GM19043 (cell line): ENCODE measurements at regions not wholly inside any gene's neighbourhood (a gene's known extent, or its start where the extent isn't known, plus 50 kb on each side); places are given as distances from the start of the nearest gene placed in this dataset.

ENCODE experiments used
- ATAC-seq: cut with Tn5 transposase; IDR thresholded peaks from one replicate; pipeline ENCODE4 v1.9.1; 2021; ENCODE audit warnings: low read depth; ENCODE audit not compliant: unreplicated experiment

DNA sequence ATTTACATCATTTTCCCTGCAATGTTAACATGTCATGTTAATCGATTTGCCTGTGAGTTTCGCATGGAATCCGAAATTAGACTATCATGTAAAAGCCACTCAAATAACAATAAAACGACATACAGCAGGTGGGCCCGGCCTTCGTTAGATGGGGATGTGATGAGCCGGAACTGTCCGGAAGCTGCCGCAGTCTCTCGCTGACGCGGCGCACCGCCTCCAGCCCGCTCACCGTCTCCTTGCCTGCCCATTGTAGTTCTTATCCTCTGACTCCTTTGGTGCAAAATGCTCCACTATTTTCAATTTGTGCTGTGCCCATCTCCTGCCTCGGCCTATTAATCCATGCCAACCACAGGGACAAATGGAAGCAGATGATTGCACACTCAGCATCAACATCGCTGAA lies 877.5 kb upstream of the TENM3 start:
- ATAC-seq, result no peak

DNA sequence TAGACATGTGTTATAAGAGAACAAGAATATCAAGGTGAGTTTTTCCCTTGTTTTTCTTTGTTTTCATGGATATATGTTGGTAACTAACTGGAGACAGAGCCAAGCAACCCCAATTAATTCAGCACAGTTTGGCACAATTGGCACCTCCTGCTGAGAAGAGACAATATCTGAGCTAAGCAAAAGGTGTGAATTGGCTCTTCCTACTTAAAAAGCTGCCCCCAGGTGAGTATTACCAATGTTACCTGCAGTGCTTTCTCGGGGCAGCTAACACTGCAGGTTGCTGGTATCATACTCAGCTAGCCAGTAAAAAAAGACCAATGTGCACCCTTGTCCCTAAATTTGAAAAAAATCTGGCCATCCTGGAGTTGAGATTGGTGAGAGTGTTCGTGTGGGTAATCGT lies 871.2 kb upstream of the TENM3 start:
- ATAC-seq, result no peak

DNA sequence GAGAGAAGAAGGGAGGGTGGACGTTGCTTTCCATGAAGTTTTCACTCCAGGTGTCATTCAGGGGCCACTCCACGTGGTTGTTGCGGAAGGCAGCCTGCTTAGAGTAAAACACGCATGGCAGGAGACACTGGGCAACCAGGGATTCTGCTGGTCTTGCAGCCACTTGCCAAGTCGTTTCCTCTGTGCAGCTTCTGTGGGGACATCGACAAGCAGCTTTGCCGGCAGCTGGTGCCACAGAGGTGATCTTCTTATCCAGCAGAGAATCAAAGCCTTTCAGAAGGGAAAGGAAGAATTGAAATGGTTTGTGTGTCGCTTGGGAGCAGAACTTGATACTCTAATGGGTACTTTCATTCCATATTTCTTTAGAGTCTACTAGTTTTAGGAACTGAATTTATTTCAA lies 867.1 kb upstream of the TENM3 start:
- no peak for ATAC-seq

DNA sequence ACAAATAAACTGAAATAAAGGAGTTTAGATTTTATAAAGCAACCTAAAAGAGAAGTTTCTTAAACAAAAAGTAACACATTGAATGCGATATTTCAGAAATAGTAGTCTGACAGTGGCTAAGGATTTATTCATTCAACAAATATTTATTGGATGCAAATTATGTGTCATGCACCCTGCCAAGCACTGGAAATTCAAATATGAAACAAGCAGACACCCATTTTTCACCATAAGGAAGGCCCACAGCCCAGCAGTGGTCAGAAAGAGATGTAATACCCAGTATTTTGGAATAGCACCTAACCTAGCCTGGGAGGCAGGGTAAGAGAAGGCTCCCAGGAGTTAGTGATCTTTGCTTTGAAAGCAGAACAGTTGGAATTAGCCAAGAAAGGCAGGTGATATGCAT lies 855.1 kb upstream of the TENM3 start:
- ATAC-seq, result no peak

DNA sequence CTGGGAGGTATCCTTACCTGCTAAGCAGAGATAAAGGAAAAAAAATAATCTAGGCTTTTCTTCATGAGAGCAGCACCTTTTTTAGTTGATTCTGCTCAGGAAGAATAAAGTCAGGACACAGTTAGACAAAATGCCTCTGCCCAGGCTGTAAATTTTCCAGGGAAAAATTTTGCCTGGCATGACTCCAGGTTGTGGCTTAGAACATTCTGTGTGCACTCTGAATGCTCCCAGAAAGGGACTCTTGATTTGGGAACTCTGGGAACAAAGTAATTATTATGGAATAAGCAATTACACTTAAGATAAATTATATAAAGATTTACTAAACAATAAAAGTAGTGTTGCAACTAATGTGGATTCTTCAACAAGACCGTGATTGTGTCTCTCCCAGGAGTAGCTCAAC lies 826.2 kb upstream of the TENM3 start:
- ATAC-seq, result no peak

DNA sequence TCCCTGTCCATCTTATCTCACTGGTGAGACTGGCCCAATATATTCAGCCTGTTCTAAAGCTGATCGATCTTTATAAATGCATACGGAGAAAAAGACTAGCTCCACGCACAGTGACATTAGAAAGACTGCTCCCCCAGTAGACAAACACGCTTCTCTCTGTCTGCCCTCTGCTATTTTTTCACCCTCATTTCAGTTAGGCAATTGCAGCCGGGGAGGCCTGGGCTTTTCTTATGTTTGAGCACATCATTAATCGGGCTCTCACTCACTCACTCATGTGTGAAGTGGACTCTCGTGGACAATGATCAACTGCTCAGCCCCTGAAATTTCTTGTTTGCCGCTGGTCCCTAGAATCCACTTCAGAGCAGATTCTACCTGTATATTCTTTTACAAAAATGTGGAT lies 824.7 kb upstream of the TENM3 start:
- no peak for ATAC-seq

DNA sequence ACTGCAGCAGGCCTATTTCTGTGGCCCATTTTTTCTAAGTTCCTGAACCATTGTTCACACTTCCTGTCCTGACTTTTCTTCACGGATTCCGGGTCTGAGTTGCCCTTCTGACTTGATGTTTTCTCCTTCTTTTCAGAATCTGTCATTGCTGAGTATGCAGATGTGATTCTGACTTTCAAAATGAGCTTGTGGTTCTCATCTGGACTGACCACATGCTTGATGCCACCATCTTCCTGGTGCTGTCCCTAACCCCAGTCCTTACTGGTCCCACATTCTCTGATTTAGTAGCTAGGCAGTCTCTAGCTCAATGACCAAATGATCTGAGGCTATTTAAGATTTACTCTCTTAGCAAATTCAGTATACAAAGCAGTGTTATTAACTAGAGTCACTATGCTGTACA lies 822.3 kb upstream of the TENM3 start:
- no peak for ATAC-seq

DNA sequence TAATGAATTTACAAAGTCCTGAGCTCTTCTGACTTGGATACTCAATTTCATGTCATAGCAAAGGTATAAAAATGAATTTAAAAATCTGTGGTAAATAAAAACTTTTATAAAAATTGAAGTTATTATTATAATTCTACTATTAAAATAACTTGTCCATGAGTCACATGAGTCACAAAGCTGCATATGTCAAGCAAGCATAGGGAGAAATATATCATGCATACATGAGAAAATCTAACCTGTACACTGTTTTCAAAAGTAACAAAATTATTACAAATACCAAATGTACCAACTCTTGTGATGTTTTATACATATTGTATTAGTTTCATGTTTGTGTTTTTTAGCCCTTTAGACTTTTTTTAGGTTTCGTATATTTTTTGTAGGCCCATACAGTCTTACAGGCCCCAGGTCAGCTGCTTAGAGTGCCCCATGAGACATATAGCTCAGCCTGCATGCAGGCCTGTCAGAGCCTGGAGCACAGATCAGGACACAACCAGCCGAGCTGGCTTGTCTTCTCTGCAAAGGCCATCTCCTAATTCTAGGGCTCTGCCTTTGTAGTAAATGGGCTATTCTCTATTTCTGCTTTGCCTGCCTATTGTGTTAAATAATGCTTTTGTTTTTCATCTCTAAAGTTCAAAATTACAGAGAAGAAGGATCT lies 818.7 kb upstream of the TENM3 start:
- no peak for ATAC-seq

DNA sequence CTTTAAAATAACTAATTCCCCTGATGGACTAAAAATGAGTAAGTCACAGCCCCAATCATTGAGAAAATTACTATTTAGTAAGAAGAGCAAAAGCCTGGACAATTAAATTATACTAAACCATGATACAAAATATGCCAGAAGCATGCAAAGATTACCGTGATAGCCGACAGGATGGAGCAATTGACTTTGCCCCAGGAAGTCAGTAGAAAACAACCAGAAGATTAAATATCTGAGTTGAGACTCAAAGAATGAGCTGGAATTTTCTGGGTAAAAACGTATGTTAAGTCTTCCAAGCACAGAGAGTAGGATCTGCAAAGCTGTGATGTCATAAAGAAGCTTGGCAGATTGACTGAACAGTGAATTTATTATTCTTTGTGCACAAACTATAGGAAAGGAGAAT lies 816.1 kb upstream of the TENM3 start:
- no peak for ATAC-seq

DNA sequence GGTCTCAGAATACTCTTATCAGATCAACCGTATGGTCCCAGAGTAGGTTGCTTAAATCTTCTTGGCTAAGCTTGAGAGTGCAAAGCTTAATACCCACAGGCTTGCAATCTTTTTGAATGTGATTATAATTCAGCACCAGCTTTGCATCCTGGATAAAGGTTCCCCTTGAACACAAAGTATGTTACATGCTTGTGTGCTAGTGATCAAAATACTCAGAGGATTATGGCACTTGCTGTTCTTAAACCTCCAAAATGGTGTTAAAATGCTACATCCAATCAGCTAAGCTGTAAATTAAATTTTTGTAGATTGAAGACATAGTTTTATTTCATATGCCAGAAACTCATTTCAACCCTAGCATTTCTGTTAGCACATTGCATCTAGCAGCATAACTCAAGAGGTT lies 812.2 kb upstream of the TENM3 start:
- ATAC-seq, result no peak

DNA sequence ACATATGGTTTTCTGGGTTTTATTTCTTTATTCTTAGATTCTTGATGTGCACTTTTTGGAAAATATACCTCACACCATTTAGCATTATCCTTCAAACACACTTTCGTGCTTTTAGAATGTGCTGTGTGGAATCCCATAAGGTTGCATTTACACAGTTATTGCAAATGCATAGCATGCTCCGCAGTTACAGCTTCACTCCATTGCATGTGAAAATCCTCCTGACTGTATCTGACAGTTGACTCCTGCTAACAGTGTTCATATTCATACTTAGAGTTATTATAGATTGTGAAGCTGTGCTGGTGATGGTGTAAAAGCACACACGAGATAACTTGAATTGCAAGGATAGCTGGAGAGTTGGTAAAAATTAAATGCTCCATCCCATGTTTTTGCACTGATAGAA lies 811.5 kb upstream of the TENM3 start:
- ATAC-seq, result no peak

DNA sequence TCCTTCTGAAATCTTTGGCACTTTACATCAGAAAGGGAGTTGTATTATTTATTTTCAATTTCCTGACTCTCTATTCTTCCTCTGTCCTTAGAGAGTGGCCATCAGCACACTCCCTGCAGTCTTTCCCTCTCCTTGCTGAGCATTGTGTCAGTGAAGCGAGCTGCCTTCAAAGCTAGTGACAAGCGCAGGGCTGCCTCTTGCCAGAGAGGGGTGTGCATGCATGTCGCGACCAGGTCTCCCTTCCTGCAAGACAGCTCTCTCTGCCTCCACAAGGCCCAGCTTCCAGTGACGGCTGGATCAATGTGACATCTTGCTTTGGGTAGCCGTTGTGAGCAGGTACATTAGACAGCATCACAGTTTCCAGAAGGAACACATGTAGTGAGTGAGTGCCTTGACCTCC lies 810.9 kb upstream of the TENM3 start:
- ATAC-seq, result no peak

DNA sequence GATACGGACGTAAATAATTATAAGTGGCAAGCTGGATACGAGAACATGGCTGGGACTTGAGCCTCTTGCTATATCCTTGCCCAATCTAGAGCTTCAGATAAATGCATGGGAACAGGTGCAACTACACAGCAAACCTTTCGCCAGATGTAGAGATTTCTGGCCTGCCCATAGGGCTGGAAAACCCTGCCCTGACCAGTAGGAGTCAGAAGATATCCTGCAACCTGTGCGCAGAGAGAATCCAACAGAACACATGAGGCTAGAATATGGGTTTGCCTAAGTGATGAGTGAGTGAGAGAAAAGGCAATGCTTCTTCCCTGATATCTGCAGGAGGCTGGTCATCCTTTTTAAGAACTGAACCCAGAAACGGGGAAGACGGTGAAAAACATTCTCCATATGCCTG lies 805.3 kb upstream of the TENM3 start:
- no peak for ATAC-seq

DNA sequence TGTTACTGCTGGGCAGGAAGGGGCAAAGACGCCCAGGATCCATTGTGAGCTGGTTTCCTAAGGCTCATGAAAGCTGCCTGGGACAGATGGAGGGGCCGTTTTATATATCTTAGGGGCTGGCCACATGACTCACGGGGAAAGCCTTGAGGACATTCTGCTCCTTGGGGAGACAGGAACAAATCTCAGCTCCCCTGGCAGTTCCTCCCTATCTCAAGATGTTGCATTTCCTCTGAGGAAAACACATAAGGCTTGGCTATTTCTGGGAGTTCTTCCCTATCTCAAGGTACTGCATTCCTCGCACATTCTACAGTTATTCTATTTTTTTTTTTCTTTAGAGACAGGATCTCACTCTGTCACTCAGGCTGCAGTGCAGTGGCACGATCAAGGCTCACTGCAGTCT lies 804.6 kb upstream of the TENM3 start:
- ATAC-seq, result no peak

DNA sequence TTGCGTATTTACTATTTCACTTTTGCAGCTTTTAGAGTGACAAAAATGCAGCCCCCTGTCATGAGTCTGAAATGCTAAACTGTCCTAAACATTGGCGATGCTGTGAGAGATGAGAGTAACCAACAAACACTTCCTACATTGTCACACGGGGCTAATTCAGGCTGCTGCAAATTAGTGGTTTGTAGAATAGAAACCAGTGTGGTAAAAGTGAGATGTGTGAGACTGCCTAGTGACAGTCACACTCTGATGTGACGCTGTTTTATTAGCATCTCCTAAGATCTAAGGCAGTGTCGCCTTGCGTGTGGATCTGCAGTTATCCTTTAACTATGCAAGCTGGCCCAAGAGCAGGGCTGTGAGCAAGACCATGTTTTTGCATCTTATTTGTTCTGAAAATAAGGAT lies 800.2 kb upstream of the TENM3 start:
- ATAC-seq, result no peak

DNA sequence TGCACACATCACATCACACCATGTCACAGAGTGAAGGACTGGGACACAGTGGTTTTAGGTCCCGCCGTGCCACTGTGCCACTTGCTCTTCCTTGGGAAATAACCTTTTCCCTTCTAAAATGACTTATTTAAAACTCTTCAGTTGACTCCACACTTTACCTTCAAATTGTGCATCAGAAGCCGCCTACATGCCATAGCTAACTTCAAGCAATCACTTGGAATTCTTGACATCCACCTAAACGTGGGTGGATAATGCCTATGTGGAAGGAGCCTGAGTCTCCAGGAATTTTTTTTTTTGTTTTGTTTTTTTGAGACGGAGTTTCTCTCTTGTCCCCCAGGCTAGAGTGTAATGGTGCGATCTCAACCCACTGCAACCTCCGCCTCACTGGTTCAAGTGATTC lies 777.4 kb upstream of the TENM3 start:
- ATAC-seq, result no peak

DNA sequence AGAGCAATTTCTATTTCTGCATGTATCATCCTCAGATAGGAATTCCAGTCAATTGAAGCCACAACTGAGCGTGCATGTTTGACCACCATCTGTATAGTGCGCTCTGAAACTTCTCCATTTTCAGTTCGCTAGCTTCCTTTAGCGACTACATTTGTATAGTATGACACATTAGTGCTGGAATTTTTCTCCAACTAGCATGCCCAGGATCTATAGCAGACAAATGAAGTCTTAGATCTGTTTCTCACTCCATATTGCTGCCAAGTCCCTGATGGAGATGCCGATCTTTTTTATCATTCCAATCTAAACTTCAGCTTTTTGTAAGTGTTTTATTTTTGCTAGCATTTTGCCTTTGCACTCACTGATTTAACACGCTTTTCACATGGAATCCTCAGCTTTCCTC lies 774.8 kb upstream of the TENM3 start:
- no peak for ATAC-seq

DNA sequence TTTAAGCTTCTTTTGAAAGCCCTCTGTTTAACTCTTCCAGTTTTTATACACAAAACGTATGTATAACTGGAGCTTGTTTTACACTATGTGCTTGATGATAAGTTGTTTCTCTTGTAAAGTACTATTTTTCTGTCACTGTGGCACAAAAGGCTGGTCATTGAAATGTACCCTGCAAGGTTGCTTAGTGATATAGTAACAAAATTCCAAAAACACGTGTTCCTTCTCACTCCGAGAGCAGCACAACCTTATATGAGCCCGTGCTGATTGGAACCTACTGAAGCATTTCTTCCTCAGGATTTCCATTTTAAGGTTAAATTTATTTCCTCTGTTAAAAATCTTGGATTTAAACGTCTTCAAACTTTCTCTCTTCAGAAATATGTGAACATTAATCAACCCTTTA lies 772.9 kb upstream of the TENM3 start:
- ATAC-seq, result no peak

DNA sequence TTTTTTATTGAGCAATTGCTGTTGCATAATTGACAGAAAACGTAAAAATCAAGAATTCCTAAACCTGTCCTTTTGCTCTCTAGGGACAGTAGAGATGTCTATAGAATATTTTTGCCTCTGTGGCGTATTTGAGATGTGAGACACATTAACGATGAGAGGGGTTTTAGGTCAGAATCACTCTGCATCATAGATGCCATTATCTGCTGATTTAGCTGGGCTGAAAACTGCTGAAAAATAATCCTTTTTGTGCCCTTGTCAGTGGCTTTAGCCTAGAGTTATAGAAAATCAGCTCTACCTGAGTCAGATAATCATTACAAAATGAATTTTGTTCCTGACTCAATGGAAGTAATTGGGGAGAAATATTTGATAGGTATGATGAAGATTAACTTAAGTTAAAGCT lies 767.8 kb upstream of the TENM3 start:
- no peak for ATAC-seq

DNA sequence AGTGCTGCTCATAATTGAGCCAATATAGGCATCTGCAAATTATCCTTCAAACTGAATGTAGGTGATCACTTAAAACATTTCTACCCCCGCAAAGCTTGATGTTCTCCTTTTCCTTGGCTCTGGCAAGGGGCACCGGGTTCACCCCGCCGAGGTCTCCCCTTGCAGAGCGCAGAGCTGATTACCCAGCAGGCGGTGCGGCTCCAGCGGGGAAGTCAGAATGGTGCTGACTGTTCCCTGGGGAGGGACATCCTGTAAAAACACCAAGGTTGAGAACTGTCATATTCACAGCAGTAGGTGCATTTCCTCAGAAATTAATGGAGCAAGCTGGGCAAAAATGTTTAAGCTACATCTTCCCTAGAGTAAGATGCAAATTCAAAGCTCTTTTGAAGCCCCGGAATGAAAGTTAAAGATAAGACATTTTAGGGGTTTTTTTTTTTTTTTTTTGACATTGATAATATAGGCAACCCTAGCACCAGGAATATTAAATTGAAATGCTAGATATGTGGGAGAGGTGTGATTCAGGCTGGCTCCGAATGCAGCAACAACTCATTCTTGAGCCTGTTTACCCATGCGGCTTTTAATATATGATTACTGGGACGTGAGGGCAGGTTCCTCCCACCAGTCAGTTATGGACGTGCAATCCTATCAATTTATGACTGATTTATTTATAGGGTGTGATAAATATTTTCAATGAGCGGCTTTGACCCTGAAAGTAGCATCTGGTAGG lies 767.3 kb upstream of the TENM3 start:
- no peak for ATAC-seq

DNA sequence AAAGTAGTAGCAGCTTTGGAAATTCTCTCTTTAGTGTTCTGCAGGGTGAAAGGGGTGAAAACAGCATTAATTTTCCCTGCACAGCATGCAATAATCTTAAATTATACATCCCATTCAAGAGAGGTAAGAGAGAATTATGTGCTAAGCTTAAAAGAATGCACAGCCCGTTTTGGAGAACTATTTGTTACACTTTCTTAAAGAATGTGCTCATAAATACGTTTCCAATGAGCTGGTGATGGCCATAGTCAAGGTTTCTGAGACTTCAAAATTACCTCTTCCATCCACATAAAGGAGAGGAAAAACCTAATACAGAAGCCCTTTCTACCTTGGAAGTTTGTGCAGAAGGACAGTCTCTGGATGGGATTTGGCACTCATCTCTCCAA lies 766.7 kb upstream of the TENM3 start:
- ATAC-seq, result no peak

DNA sequence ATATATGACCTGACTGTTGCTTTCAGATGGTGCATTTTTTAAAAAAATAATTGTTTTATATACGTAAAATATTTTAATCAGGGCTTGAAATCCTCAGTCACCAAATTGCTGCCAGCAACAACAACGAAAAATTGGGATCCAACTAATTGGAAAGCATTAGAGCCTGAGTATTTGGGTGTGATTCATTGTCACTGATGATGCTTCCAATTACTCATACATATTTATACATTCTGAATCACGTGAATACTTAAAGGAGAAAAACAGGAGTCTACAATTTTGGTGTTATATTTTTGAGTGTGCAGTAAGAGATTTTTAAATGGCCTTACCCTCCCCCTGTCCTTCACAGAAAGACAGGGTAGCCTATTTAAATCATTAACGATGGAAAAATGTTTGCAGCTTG lies 765.6 kb upstream of the TENM3 start:
- no peak for ATAC-seq

DNA sequence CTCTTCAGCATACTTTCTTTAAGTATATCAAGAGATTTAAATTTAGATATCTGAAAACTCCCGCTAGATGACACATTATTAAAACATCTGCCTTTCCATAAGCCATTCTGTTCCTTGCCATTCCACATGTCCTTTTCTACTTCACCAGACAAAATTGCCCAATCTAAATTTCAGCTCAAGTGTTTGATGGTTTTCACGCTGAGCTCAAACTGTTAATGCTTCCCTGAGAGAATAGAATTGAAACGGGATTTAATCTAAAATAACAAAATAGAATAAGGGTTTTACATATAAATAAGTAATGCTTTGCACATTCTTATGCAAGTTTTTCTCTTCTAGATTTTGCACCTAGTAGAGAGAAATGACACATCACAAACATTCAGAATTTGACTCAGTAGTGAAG lies 764.5 kb upstream of the TENM3 start:
- no peak for ATAC-seq
